Glomerular visceral epithelial cell (primary cell): ENCODE measurements at regions not wholly inside any gene's neighbourhood (a gene's known extent, or its start where the extent isn't known, plus 50 kb on each side); places are given as distances from the start of the nearest gene placed in this dataset.

ENCODE experiments used
- DNase-seq: peaks from one replicate; pipeline ENCODE4 v3.0.0-alpha.2; 2016; ENCODE audit errors: extremely low spot score

- DNase-seq = no peak
These were observed 139.3 kb upstream of the COL5A1 start for GRCh38 chr9:134502266-134502791.

- peak; percentile 97 for DNase-seq
These were observed 138.8 kb upstream of the COL5A1 start for GRCh38 chr9:134502809-134503211.

GRCh38 chr9:134503301-134504105 lies 138.1 kb upstream of the COL5A1 start:
- DNase-seq = no peak

GRCh38 chr9:134504106-134504385 lies 137.6 kb upstream of the COL5A1 start:
- DNase-seq = no peak

GRCh38 chr9:134505032-134505431 lies 136.6 kb upstream of the COL5A1 start:
- no peak for DNase-seq

- DNase-seq = no peak
These were observed 132.3 kb upstream of the COL5A1 start for GRCh38 chr9:134509281-134509680.

- no peak for DNase-seq
These were observed 131.8 kb upstream of the COL5A1 start for GRCh38 chr9:134509817-134510216.

GRCh38 chr9:134514503-134514902 lies 127.1 kb upstream of the COL5A1 start:
- no peak for DNase-seq

GRCh38 chr9:134515026-134515821 lies 126.4 kb upstream of the COL5A1 start:
- DNase-seq = no peak

GRCh38 chr9:134516464-134516863 lies 125.1 kb upstream of the COL5A1 start:
- no peak for DNase-seq

- DNase-seq = no peak
These were observed 124.4 kb upstream of the COL5A1 start for GRCh38 chr9:134517069-134517680.

GRCh38 chr9:134518004-134518606 lies 123.5 kb upstream of the COL5A1 start:
- no peak for DNase-seq

GRCh38 chr9:134519375-134520070 lies 122.1 kb upstream of the COL5A1 start:
- DNase-seq = no peak

- DNase-seq = no peak
These were observed 119.6 kb upstream of the COL5A1 start for GRCh38 chr9:134521817-134522501.

GRCh38 chr9:134522502-134522848 lies 119.1 kb upstream of the COL5A1 start:
- DNase-seq = no peak

GRCh38 chr9:134522976-134523375 lies 118.6 kb upstream of the COL5A1 start:
- DNase-seq = no peak

GRCh38 chr9:134525070-134525815 lies 116.4 kb upstream of the COL5A1 start:
- DNase-seq = no peak

- DNase-seq = no peak
These were observed 115.6 kb upstream of the COL5A1 start for GRCh38 chr9:134525841-134526583.

GRCh38 chr9:134526584-134527477 lies 114.8 kb upstream of the COL5A1 start:
- DNase-seq = no peak
